Pancreas (tissue), 10 donors: ENCODE measurements at regions not wholly inside any gene's neighbourhood (a gene's known extent, or its start where the extent isn't known, plus 50 kb on each side); places are given as distances from the start of the nearest gene placed in this dataset.

ENCODE experiments used
- ATAC-seq, 4 donors: fragments of 200-7000 bp; cut with Tn5 transposase; one replicate each; pipeline versions ENCODE4 v1.8.0 to v1.9.1; 2020; ENCODE audit warnings: mild to moderate bottlenecking in 4 of 4, moderate library complexity in 4 of 4
- DNase-seq, 6 donors: peaks; one replicate each; pipeline ENCODE4 v3.0.0-alpha.2; 2020
- FAIRE-seq: peaks from 2 replicates; lab custom pipeline; 2012; peaks lifted over from hg19 to GRCh38; lab: Jason Lieb, UNC
- H3K27ac ChIP-seq, 4 donors: fragments of 200-600 bp; sonication (generic); 1 replicate in 3 of 4; 2 replicates in 1 of 4; pipeline versions ENCODE4 v1.5.0 to v1.8.0; 2020
- H3K27me3 ChIP-seq, 4 donors: fragments of 200-600 bp; one replicate each; pipeline ENCODE4 v1.8.0; 2021
- H3K36me3 ChIP-seq, 3 donors: fragments of 200-600 bp; sonication (generic) in 1 of 3; one replicate each; pipeline versions ENCODE4 v1.5.0 to v1.8.0; 2020 to 2021
- H3K4me1 ChIP-seq, 3 donors: fragments of 200-600 bp; one replicate each; pipeline ENCODE4 v1.8.0; 2021
- H3K4me3 ChIP-seq, 4 donors: fragments of 200-600 bp; sonication (generic) in 2 of 4; one replicate each; pipeline versions ENCODE4 v1.5.0 to v1.8.0; 2020 to 2021
- H3K9me3 ChIP-seq, 4 donors: fragments of 200-600 bp; one replicate each; pipeline ENCODE4 v1.8.0; 2021
- WGBS, 2 donors: extraction: QIAGEN DNeasy Blood & Tissue Kit; methylation state at CpG; one replicate each; pipeline ENCODE4 v1.1.7; 2013; 5-methylcytosine and 5-hydroxymethylcytosine counted together
- intact Hi-C, 3 donors: fragments of 100-400 bp; cut with DNase I; formaldehyde crosslinking; loops; one replicate each; pipeline versions ENCODE4 v1.11.1 to v1.14.2; 2022
- TF ChIP-seq, protein P1 (sequence below), 4 donors: fragments of 200-600 bp; sonication (generic) in 3 of 4; IDR thresholded peaks; one replicate each; pipeline versions ENCODE4 v1.5.0 to v1.8.0; 2021; ENCODE audit warnings: antibody characterized with exemption in 4 of 4
- donor health status: healthy with polysubstance abuse.
- donor health status: DM: no; HTN: no; CAD: no; lungs with moderate emphysema.
- donor health status: DM: no; HTN: no; CAD: no.
- donor health status: control.
- donor health status: control.
- donor health status: Bipolar disorder and iron deficiency.
- donor health status: DM: yes; HTN: yes; CAD: no.
- donor health status: DM: no; HTN: no; CAD: no.
- donor health status: DM: no; HTN: no; CAD: no.
- donor health status: DM: yes; HTN: yes; CAD: no.

DNA sequence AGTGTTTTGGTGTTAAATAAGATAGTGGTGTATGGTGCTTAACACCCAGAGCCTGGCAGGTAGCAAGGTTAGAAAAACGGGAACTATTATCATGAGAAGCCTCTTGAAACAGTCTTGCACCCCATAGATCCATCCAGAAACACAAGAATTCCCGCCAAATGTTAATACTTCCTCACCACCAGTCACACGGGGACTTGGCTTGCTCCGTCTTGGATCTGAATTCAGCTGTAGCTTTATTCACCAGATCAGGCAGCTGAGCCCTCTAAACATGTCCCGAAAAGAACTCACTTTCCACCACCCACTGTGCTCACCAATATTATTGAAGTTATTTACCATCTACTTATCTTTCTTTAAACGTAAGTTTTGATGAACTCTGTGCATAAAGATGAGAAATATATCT lies 101.6 kb upstream of the PTPN3 start:
- no peak for ATAC-seq
- intact Hi-C loops: no loop called here

DNA sequence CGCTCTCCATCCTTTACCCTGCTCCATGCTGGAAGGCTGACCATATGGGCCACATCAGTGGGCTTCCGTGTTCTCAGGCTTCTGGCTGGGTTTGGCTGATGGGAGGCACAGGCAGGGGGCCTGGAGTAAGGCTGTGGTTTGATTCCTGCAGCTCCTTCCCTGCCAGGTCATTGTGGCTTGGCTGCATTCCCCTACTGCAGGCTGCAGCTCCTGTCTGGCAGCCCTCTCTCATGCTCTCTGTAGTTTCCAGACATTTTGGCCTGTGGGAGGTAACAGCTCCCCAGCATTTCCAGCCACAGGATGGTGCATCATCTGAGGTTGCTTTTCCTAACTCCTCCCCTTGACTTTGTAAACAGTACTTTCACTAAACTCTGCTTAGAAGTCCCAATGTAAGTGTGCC lies 102.0 kb upstream of the PTPN3 start:
- 72 to 73% methylated on average over 2 of the region's 2 CpGs for WGBS, 2 donors
- Histone ChIP-seq H3K27me3 (no peaks in the 10 kb centered on the region), H3K36me3 (no peaks in the 10 kb centered on the region), H3K27ac (no peak overlapping the region), H3K9me3 (no peaks in the 10 kb centered on the region), H3K4me3 (no peak overlapping the region), H3K4me1 (no peaks in the 10 kb centered on the region)
- DNase-seq: peak in 1 of 6 donors; percentile 16
- no peak for FAIRE-seq
- intact Hi-C loops: no loop called here
- ATAC-seq: peak in 1 of 4 donors; percentile 28
- TF ChIP-seq, protein P1, sequence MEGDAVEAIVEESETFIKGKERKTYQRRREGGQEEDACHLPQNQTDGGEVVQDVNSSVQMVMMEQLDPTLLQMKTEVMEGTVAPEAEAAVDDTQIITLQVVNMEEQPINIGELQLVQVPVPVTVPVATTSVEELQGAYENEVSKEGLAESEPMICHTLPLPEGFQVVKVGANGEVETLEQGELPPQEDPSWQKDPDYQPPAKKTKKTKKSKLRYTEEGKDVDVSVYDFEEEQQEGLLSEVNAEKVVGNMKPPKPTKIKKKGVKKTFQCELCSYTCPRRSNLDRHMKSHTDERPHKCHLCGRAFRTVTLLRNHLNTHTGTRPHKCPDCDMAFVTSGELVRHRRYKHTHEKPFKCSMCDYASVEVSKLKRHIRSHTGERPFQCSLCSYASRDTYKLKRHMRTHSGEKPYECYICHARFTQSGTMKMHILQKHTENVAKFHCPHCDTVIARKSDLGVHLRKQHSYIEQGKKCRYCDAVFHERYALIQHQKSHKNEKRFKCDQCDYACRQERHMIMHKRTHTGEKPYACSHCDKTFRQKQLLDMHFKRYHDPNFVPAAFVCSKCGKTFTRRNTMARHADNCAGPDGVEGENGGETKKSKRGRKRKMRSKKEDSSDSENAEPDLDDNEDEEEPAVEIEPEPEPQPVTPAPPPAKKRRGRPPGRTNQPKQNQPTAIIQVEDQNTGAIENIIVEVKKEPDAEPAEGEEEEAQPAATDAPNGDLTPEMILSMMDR (IDR thresholded peaks at IDR 0.05): no peak

More for the DNA sequence above, 101.6 kb upstream of the PTPN3 start:
- Histone ChIP-seq H3K4me3 (no peak overlapping the region), H3K9me3 (no peaks in the 10 kb centered on the region), H3K36me3 (no peaks in the 10 kb centered on the region), H3K4me1 (no peaks in the 10 kb centered on the region), H3K27ac (no peak overlapping the region), H3K27me3 (no peaks in the 10 kb centered on the region)
- DNase-seq: no peak
- FAIRE-seq: no peak
- TF ChIP-seq, protein P1 (IDR thresholded peaks at IDR 0.05): no peak
- 68 to 73% methylated on average over 6 of the region's 6 CpGs for WGBS, 2 donors

DNA sequence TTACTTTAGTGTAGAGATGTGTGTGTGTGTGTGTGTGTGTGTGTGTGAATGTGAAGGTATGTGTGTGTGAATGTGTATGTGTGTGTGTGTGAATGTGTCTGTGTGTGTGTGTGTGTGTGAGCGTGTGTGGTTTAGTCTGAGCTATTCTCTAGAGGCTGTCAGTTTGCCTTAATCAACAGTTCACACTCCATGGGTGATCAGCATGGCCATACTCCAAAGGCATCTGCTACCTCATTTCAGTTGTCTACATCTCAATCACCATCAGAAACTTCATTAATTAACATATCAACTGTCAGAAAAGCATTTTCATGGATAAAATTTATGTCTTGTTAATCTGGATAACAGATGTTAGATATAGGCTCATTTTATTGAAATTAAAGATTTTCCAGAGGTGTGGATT lies 103.1 kb upstream of the PTPN3 start:
- Histone ChIP-seq H3K36me3 (no peaks in the 10 kb centered on the region), H3K27me3 (no peaks in the 10 kb centered on the region), H3K4me1 (no peaks in the 10 kb centered on the region), H3K27ac (no peak overlapping the region), H3K4me3 (no peak overlapping the region), H3K9me3 (no peaks in the 10 kb centered on the region)
- TF ChIP-seq, protein P1 (IDR thresholded peaks at IDR 0.05): no peak
- intact Hi-C loops: no loop called here
- no peak for ATAC-seq
- DNase-seq: no peak
- no peak for FAIRE-seq
- 86 to 100% methylated on average over 1 of the region's 1 CpG for WGBS, 2 donors

DNA sequence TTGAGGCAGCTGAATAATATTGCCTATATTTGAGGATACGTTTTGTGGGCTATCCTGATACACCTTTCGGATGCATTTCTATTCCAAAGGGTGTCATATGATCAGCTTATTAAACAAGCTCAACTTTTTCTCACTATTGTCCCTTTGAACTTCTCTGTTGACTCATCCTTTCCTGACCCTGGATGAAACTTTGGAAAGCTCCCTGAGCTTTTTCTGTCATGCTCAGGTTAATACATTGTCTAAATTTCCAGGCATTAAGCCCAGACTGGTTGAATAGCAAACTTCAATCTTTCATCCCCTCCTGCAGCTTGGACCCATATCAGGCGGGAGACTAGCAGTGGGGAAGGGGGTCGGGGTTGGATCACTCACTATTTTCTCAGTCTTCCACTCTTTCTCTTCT lies 104.9 kb upstream of the PTPN3 start:
- no peak for DNase-seq
- no peaks in the 10 kb centered on the region for H3K27me3 ChIP-seq
- H3K36me3 ChIP-seq: no peaks in the 10 kb centered on the region
- no peaks in the 10 kb centered on the region for H3K9me3 ChIP-seq
- no peak overlapping the region for H3K27ac ChIP-seq
- no peak overlapping the region for H3K4me3 ChIP-seq
- intact Hi-C loops: no loop called here
- TF ChIP-seq, protein P1 (IDR thresholded peaks at IDR 0.05): no peak
- no peaks in the 10 kb centered on the region for H3K4me1 ChIP-seq
- FAIRE-seq: no peak
- 59 to 67% methylated on average over 4 of the region's 4 CpGs for WGBS, 2 donors
- no peak for ATAC-seq

DNA sequence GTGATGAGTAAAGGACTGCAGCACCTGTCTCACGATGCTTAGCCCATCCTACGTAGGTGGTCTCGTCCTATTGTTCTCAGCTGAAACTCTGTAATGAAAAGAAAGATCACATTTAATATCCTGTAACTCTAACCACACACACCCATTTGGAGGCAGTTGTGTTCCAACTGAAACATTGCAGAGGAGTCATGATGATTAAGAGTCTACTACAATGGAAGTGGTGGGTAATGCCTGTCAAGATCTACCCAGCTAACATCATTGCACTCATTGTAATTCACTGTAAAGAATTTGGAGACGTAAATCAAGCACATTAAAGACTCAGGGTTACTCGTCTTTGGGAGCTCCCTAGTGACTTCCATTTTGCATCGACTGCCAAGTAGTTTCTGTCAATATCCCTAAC lies 106.0 kb upstream of the PTPN3 start:
- Histone ChIP-seq H3K4me3 (no peak overlapping the region), H3K27me3 (no peaks in the 10 kb centered on the region), H3K9me3 (no peaks in the 10 kb centered on the region), H3K27ac (no peak overlapping the region), H3K36me3 (no peaks in the 10 kb centered on the region), H3K4me1 (no peaks in the 10 kb centered on the region)
- ATAC-seq: no peak
- WGBS, 2 donors: 63 to 79% methylated on average over 6 of the region's 6 CpGs
- TF ChIP-seq, protein P1 (IDR thresholded peaks at IDR 0.05): no peak
- FAIRE-seq: no peak
- intact Hi-C loops: no loop called here
- DNase-seq: no peak
